ENCODE measurements at regions not wholly inside any gene's neighbourhood (a gene's known extent, or its start where the extent isn't known, plus 50 kb on each side); places are given as distances from the start of the nearest gene placed in this dataset.

- H3K36me3 ChIP-seq (replicated peaks; ENCODE audit: insufficient read depth, low read length) = no peaks in the 10 kb centered on the region
- H2AFZ ChIP-seq (ENCODE audit: low read length) = no peak overlapping the region
- DNase-seq = no peak
- no peaks in the 10 kb centered on the region for H3K79me2 ChIP-seq (ENCODE audit: low read length)
- no peak for TF ChIP-seq CTCF (IDR thresholded peaks at IDR 0.05; ENCODE audit: low read length)
- no peak for TF ChIP-seq EZH2phosphoT487 (IDR thresholded peaks at IDR 0.05; ENCODE audit: low read length)
- no peak for TF ChIP-seq EZH2 (optimal IDR thresholded peaks at IDR 0.05; ENCODE audit: low read depth, low read length)
- H4K20me1 ChIP-seq (ENCODE audit: insufficient read depth, low read length) = no peaks in the 10 kb centered on the region
- H3K9me2 ChIP-seq (replicated peaks; ENCODE audit: insufficient read depth, low read length) = no peaks in the 10 kb centered on the region
- no peak overlapping the region for H3K9ac ChIP-seq (ENCODE audit: low read length)
- H3K27ac ChIP-seq (ENCODE audit: low read length) = no peak overlapping the region
- H3K27me3 ChIP-seq (replicated peaks; ENCODE audit: insufficient read depth, low read length) = no peaks in the 10 kb centered on the region
- H3K4me3 ChIP-seq (ENCODE audit: low read length) = no peak overlapping the region
- H3K4me2 ChIP-seq (ENCODE audit: low read depth, low read length) = no peak overlapping the region
- H3K9me3 ChIP-seq (replicated peaks; ENCODE audit: insufficient read depth, low read length) = no peaks in the 10 kb centered on the region
- H3F3A ChIP-seq (ENCODE audit: insufficient read depth, low read length) = no peaks in the 10 kb centered on the region
- H3K4me1 ChIP-seq (ENCODE audit: low read length) = no peaks in the 10 kb centered on the region
These were observed 1183.2 kb downstream of the RAPGEF2 start for GRCh38 chr4:160286051-160286450.

- no peak for DNase-seq
- H3F3A ChIP-seq (ENCODE audit: insufficient read depth, low read length) = no peaks in the 10 kb centered on the region
- TF ChIP-seq CTCF (IDR thresholded peaks at IDR 0.05; ENCODE audit: low read length) = no peak
- TF ChIP-seq EZH2 (optimal IDR thresholded peaks at IDR 0.05; ENCODE audit: low read depth, low read length) = no peak
- TF ChIP-seq EZH2phosphoT487 (IDR thresholded peaks at IDR 0.05; ENCODE audit: low read length) = no peak
- no peak overlapping the region for H3K4me3 ChIP-seq (ENCODE audit: low read length)
- no peaks in the 10 kb centered on the region for H3K79me2 ChIP-seq (ENCODE audit: low read length)
- no peaks in the 10 kb centered on the region for H3K4me1 ChIP-seq (ENCODE audit: low read length)
- no peaks in the 10 kb centered on the region for H4K20me1 ChIP-seq (ENCODE audit: insufficient read depth, low read length)
- no peak overlapping the region for H2AFZ ChIP-seq (ENCODE audit: low read length)
- no peaks in the 10 kb centered on the region for H3K9me3 ChIP-seq (replicated peaks; ENCODE audit: insufficient read depth, low read length)
- H3K36me3 ChIP-seq (replicated peaks; ENCODE audit: insufficient read depth, low read length) = no peaks in the 10 kb centered on the region
- no peak overlapping the region for H3K9ac ChIP-seq (ENCODE audit: low read length)
- no peak overlapping the region for H3K4me2 ChIP-seq (ENCODE audit: low read depth, low read length)
- H3K9me2 ChIP-seq (replicated peaks; ENCODE audit: insufficient read depth, low read length) = no peaks in the 10 kb centered on the region
- no peaks in the 10 kb centered on the region for H3K27me3 ChIP-seq (replicated peaks; ENCODE audit: insufficient read depth, low read length)
- no peak overlapping the region for H3K27ac ChIP-seq (ENCODE audit: low read length)
These were observed 1193.6 kb downstream of the RAPGEF2 start for GRCh38 chr4:160296476-160296875.

GRCh38 chr4:160299177-160299576 is 1196.3 kb downstream of the RAPGEF2 start:
- Histone ChIP-seq H3K9me3 (replicated peaks; ENCODE audit: insufficient read depth, low read length) (no peaks in the 10 kb centered on the region), H3K79me2 (ENCODE audit: low read length) (no peaks in the 10 kb centered on the region), H3K36me3 (replicated peaks; ENCODE audit: insufficient read depth, low read length) (no peaks in the 10 kb centered on the region), H4K20me1 (ENCODE audit: insufficient read depth, low read length) (no peaks in the 10 kb centered on the region), H3K4me2 (ENCODE audit: low read depth, low read length) (no peak overlapping the region), H3K27ac (ENCODE audit: low read length) (no peak overlapping the region), H3K4me1 (ENCODE audit: low read length) (no peaks in the 10 kb centered on the region), H3K27me3 (replicated peaks; ENCODE audit: insufficient read depth, low read length) (no peaks in the 10 kb centered on the region), H3K9me2 (replicated peaks; ENCODE audit: insufficient read depth, low read length) (no peaks in the 10 kb centered on the region), H3F3A (ENCODE audit: insufficient read depth, low read length) (no peaks in the 10 kb centered on the region), H3K9ac (ENCODE audit: low read length) (no peak overlapping the region), H2AFZ (ENCODE audit: low read length) (no peak overlapping the region), H3K4me3 (ENCODE audit: low read length) (no peak overlapping the region)
- TF ChIP-seq CTCF (IDR thresholded peaks at IDR 0.05; ENCODE audit: low read length) = no peak
- DNase-seq = no peak

All from MM.1S (cell line).